HG03066 (cell line): ENCODE measurements at regions not wholly inside any gene's neighbourhood (a gene's known extent, or its start where the extent isn't known, plus 50 kb on each side); places are given as distances from the start of the nearest gene placed in this dataset.
"Not testable (repeated sequence)": the region's sequence is repeated elsewhere in the genome, so short reads cannot be mapped to it uniquely, and the experiment has no call there.

Experiments
- ATAC-seq: cut with Tn5 transposase; IDR thresholded peaks from one replicate; pipeline ENCODE4 v1.9.1; 2021; ENCODE audit warnings: low read depth; ENCODE audit not compliant: unreplicated experiment

DNA sequence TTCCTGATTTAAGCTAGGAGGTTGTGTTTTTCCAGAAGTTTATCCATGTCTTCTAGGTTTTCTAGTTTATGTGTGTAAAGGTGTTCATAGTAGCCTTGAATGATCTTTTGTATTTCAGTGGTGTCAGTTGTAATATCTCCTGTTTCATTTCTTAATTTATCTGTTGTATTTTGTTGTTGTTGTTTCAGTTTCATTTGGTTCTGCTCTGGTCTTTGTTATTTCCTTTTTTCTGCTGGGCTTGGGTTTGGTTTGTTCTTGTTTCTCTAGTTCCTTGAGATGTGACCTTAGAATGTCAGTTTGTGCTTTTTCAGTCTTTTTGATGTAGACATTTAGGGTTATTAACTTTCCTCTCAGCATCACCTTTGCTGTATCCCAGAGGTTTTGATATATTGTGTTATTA is 62.8 kb downstream of the SCP2D1 start:
- not testable (repeated sequence) for ATAC-seq

DNA sequence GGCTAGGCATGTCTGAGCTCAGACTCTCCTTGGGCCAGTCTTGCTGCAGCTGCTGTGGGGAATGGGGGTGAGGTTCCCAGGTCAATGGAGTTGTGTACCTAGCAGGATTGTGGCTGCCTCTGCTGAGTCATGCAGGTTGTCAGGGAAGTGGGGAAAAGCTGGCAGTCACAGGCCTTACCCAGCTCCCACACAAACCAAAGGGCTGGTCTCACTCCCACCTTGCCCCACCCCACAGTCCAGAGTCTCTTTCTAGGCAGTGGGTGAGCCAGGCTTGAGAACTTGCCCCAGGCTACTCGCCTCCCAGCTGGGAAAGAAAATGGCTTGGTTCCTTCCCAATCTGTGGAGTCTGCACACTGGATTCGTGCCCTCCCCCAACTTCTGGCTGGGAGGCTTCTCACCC is 65.7 kb downstream of the SCP2D1 start:
- ATAC-seq, result no peak

DNA sequence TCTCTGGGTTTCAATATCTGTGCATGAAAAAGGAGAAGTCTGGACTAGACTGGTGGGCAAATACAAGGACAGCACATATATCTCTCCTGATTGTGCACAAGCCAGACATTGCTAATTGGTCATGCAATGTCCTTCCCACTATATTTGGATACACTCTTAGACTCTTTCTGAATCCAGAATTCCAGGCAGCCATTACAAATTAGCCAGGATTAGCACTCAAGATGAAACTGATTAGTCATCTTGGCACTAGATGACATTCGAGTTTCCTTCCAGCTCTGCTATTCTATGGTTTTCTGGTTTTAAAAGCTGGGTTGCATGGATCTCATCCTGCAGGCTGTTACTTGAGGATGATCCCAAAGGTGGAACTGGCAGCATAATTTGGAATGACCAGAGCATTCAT is 73.2 kb downstream of the SCP2D1 start:
- no peak for ATAC-seq

DNA sequence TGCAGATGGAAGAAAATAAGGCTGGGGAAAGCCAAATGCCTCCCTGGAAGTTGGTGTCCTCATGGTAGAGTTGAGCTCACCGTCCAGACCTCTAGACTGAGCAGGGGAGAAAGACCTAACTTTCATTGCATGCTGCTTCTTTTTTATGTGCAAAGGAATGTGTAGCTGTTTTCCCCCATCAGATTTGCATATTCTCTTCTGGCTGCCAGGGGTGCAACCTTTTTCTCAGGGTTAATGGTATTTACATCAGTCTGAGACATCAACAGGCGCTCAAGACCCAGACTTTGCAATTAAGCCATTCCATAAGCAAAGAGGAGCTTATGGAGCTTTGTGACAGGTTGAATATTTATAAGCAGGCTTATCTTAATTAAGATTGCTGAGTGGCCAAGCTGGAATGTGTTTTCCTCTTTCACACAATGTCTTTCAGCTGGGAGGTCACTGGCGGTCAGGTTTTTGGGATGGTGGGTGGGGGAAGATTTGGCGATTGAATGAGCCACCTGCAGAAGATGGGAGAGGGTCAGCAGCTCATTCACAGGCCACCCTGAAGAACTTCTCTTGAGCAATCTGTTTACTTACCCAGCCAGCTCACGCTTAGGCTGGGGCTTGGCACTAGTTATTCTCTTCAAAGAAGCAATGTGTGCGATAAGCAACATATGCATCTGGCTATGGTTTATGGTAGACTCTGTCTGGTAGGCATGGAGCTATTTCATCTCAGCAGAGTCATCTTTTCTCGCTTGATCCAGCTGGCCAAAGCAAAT is 88.6 kb downstream of the SCP2D1 start:
- no peak for ATAC-seq

DNA sequence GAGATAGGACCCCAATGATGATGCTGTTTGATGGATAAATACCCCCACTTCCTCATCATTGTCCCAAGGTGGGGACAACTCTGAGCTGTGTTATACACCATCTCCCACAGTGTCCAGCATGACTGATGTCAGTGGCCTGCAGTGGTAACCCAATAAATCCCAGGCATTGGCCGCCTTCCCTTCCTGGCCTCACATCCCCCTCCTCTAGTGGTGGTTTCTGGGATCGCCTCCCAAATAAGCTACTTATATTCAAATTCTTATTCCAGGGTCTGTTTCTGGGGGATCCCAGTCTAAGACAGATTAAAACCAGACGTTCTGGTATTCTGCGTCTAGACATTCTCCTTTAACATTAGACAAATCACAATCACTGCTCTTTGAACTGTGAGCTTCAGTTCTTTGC is 90.6 kb downstream of the SCP2D1 start:
- ATAC-seq, result no peak

DNA sequence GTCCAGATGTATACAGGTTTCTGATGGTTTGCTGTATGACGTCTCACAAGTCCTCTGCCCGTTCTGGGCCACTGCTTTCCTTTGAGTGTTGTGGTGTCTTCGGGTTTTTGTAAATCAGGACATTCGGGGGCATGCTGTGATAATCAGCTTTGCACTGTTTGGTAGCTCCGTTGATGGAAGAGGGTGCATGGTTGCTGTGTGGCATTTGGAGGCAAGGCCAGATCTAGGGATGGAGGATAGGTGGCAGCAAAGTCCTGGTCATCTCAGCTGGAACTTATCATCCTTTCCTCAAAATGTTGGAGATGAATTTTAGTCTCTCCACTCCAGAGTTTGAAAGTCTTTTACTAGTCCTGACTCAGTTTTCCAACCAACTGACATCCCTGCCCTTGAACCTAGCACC is 91.0 kb downstream of the SCP2D1 start:
- ATAC-seq, result no peak

DNA sequence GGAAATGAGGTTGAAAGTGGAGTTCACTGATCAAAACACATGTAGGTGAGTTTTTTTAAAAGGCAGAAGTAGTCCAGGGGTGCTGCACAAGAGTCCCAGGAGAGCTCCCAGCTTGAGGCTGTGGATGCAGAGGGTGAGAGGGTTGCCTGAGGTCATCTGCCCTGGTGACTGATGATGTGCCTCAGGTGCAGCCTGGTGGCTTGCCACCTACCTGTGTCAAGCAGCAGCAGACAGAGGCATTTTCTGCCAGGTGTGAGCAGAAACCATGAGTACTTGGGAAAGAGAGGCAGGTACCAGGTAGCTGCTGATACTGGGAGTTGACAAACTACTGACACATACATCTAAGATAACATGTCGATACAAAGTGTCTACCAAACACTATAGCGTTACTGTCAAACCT is 92.5 kb downstream of the SCP2D1 start:
- ATAC-seq, result no peak

DNA sequence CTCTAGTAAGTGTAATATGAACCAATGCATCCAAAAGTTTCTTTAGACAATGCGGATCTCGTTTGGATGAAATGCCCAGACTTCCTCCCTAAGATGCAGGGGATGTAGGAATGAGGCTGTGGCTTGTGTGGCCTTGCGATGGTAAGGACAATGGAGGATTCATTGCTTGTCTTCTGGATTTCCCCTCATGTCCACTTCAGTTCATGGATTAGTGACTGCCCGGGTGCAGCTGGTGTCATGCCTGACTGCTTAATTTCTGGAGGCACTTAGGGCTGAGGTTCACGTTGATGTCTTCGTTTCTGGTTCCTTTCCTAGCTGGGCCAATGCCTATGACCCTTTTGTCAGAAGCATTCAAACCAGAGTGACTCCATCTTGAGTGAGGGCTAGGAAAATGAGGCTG is 93.8 kb downstream of the SCP2D1 start:
- no peak for ATAC-seq

DNA sequence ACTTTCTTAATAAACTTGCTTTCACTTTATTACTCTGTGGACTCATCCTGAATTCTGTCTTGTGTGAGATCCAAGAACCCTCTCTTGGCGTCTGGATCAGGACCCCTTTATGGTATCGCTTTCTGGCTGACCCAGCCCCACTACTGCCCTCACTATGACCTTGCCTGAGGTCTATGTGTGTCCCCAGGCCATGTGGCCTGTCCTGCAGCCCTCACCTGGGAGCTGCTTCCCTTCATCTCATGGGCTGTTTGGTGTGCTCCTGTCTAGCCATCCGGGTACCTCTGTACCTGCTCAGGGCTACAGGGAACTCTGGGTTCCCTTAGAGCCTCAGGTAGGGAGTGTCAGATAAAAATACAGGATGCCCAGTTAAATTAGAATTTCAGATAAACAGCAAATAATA is 94.5 kb downstream of the SCP2D1 start:
- ATAC-seq, result no peak

DNA sequence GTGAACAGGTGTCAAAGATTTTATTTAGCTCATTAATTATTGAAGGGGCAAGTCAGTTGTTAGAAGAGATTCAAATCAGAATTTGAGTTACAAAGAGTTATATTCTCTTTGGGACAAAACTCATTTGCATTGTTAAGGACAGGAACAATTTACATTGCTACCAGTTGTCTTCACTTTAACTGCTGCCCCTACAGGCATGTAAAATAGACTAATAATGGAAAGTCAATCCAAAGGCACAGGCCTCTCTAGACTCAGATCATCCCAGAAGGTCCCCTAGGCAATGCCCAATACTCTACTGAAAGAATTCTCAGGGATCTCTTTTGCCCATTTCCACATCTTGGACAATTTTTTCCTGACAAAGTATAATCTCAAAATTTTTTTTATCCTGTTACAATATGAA is 95.7 kb downstream of the SCP2D1 start:
- ATAC-seq, result no peak

DNA sequence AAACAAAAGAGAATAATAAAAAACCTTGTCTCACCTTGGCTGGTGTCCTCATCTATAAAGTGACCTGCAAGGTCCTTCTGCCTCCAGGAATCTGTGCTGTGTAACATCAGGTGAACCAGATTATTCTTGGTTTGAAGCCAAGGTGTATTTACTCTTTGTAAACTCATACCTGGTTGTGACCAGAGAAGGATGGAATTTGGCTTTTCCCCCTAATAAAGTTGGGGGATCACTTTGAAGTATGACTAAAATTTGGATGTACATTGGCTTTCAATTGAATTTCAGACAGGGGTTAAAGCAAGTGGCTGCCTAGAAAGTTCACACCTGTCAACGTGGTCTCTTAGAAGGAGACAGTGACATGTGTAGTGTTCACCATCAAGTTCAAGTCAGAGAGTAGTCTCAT is 100.1 kb downstream of the SCP2D1 start:
- no peak for ATAC-seq

DNA sequence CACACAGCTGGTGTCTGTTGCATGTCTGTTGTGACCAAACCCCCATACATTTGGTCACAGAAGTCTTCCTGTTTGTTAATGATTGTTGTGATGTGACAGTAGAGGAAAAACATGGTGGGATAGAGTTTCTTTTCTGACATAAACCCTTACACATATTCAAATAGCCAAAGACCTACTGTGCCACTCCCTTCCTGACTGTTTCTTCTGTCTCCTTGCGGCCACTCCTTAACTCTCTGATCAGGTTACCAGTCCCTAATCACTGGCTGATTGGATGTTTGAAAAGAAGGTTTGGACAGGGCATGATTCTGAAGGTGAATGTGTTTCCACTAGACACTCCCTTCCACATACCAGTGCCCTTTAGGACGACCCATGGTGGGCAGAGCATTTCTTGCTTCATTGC is 101.2 kb downstream of the SCP2D1 start:
- no peak for ATAC-seq

DNA sequence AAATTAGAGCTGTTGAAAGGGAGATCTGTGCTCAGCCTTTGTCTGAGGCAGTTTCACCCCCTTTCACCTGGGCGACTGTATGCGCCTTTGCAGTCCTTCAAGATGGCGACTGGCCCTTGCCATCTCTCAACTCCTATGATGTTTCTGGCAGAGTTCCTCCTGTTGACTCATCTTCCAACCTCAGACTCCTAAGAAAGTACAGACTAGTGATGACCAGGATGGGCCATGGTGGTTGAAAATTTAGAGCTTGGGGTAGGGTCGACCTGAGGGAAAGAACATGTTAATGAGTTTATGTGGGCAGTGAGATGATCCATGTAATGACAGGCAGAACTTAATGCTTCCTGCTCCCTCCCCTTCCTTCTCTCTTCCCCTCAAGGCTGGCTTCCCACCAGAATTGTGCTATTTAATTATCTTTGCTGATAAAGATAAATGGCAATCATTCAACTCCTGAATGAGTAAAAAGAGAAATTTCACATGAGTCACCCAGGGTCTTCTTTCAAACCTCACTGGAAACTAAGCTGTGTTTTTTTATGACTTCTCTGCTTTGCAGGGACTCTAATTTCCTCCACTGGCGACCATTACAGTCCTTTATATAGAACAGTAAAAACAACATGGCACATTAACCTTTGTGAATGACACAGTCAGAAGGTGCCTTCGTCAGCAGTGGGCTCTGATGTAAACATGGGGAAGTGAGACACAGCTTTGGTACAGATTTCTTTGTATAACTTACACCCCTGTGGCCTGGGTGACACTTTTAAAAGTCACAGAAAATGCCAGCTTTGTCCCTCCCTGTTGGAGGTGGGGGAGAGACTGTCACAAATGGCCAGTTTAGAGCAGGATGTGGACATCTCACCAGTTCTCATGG is 103.5 kb downstream of the SCP2D1 start:
- ATAC-seq, result no peak

DNA sequence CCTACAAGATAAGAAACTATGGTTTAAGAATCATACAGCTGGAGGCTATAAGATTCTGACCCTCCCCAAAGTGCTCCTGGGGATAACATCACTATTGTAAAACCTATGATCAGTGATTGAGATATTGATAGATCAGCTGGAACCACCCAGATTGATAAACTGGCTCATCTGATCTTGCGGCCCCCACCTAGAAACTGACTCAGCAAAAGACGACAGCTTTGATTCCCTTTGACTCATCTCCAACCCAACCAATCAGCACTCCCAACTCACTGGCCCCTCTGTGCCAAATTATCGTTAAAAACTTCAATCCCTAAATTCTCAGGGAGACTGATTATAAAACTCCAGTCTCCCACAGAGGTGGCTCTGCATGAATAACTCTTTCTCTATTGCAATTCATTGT is 106.4 kb downstream of the SCP2D1 start:
- ATAC-seq, result no peak

DNA sequence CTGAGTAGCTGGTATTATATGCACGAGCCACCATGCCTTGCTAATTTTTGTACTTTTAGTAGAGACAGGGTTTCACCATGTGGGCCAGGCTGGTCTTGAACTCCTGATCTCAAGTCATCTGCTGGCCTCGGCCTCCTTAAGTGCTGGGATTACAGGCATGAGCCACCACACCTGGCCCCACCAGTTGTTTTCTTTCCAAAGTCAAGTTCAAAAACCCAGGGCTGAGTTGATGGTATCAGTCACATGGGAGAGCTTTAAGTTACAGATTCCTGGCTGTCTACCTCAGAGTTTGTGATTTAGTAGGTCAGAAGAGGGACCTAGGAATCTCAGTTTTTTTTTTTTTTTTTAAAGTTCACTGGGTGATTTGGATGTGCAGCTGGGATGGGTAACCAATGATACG is 107.7 kb downstream of the SCP2D1 start:
- no peak for ATAC-seq

DNA sequence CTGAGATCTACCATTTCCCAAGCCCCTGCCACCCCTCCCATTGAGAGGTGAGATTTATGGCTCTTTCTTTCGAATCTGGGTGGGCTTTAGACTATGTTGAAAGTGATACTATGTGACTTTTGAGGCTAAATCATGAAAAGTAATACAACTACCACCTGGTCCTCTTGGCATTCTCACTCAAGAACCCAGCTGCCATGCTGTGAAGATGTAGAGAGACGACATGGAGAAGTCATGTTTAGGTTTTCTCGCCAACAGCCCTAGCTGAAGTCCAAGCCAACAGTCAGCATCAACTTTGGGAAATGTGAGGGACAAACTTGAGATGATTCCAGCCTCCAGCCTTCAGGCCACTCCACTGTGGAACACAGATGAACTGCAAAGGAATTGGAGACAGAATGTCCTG is 108.7 kb downstream of the SCP2D1 start:
- no peak for ATAC-seq

DNA sequence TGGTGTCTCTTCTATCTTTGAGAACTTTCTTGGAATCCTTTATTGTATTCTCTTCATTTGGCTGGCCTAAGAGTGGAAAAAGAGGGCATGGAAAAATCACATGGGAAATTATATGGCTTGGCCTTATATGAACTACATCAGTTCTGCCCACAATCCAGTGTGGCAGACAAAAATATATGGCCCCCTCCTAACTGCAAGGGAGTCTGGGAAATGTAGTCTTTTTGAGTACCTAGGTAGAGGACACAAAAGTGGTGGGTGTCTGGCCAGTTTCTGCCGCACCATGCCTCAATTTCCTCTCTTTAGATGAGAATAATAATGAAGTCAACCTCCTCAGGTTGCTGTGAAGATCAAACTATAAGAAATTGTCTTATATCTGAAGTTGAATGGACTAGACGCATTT is 109.3 kb downstream of the SCP2D1 start:
- ATAC-seq, result no peak

DNA sequence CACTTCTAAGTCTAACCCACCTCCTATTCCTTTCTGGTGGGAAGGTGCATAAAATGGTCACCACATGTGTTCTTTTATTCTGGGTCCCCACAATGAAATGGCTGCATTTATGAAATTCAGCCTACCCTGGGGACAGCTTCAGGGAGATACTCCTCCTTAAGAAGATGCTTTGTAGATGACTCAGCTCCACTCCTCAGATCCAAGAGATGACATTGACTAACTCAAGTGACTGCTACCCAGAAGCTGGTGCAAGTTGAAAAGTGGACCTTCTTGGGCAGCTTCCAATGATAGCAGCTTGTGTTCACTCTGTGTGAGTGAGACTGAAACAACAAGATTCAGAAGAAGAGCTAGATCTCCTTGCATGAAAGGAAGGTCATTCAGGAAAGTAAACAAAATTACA is 113.4 kb downstream of the SCP2D1 start:
- ATAC-seq, result no peak

DNA sequence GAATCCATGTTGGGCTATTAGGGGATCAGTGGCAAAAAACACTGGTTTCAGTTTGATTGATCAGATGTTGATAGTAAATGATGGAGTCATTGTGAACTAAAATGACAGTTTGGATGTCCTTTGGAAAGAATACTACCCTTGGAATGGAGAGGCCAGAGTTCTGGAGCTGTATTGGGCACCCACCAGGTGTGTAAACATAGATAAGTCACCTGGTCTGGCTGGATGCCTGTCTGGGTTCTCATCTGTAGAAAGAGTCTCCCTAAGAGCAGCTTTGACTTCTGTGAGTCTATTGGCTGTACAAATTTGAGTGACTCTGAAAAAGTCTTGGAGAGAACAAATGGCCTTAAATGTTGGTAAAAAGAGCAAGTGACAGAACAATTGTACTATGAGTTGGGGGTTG is 115.0 kb downstream of the SCP2D1 start:
- ATAC-seq, result no peak

DNA sequence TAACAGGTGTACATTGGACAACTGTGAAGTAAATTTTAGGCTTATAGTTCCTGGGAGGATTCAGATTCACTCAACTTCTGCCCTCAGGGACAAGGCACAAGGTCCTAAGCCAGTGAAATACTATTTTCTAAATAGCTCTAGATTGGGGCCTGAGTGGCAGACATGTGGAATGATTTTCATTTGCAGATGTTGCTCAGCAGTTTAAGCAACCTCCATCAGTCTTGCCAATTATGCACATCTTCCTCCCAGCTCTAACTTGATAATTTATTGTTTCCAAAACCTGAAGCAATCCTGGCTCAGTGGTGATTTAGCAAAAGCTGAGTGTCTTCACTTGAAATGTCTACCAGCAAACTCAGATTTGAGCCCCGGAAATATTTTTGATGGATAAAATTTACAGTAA is 116.2 kb downstream of the SCP2D1 start:
- no peak for ATAC-seq

DNA sequence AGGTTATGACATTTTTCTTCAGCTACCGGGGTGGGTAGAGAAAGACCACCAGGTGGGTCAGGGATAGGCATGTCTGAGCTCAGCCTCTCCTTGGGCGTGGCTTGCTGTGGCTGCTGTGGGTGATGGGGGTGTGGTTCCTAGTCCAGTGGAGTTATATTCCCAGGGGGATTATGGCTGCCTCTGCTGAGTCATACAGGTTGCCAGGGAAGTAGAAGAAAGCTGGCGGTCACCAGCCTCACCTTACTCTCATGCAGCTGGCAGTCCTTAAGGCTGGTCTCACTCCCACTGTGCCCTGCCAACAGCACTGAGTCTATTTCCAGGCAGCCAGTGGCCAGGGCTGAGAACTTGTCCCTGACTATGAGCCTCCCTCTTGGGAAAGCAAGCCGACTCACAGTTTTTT is 130.0 kb downstream of the SCP2D1 start:
- ATAC-seq, result no peak

DNA sequence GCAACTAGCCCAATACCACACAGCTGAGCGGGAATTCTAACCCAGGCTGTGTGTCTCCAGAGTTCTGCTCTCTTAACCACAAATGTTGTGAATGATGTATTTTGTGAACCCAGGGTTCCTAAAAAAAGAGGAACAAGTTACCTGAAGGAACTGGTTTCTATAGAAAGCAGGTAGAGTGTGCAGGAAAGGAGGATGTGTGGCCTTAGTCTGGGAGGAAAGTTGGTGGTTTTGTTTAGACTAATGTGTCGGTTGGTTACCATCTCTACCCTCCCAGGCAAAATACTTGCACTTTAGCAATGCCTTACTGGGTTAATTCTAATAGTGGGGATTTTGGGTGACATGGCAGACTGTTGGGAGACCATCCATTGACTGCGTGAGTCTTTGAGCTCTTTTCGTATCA is 143.3 kb downstream of the SCP2D1 start:
- ATAC-seq, result no peak
